Prostate gland (tissue), 2 donors: ENCODE measurements at regions not wholly inside any gene's neighbourhood (a gene's known extent, or its start where the extent isn't known, plus 50 kb on each side); places are given as distances from the start of the nearest gene placed in this dataset.

Experiments
- CTCF ChIP-seq, 4 experiments: fragments of 200-600 bp in 2 of 4; fragments of 450-650 bp in 2 of 4; sonication (generic) in 2 of 4; IDR thresholded peaks; 1 replicate in 3 of 4; 2 replicates in 1 of 4; pipeline ENCODE4 v1.5.1; 2016 to 2019; ENCODE audit warnings: antibody characterized with exemption in 4 of 4, mild to moderate bottlenecking in 2 of 4, moderate library complexity in 2 of 4
- POLR2A ChIP-seq: fragments of 450-650 bp; IDR thresholded peaks from one replicate; pipeline ENCODE4 v1.6.1; 2016; ENCODE audit warnings: antibody characterized with exemption, mild to moderate bottlenecking

- no peak for TF ChIP-seq POLR2A
- TF ChIP-seq CTCF (IDR thresholded peaks at IDR 0.05): no peak
These were observed 510.4 kb downstream of the ZNF674 start for GRCh38 chrX:46034868-46035267.
